H9 (cell line): ENCODE measurements at regions not wholly inside any gene's neighbourhood (a gene's known extent, or its start where the extent isn't known, plus 50 kb on each side); places are given as distances from the start of the nearest gene placed in this dataset.

Source experiments
- DNase-seq: peaks from one replicate; pipeline ENCODE4 v3.0.0-alpha.2; 2017
- H2AFZ ChIP-seq: one replicate; pipeline ENCODE4 v1.6.1; 2013; ENCODE audit warnings: mild to moderate bottlenecking, low read length, control low read depth, moderate library complexity
- H2AK5ac ChIP-seq: 2 replicates; pipeline ENCODE4 v1.6.1; 2013; ENCODE audit warnings: low read length, control low read depth, mixed read lengths; ENCODE audit not compliant: insufficient read length
- H2BK120ac ChIP-seq: one replicate; pipeline ENCODE4 v1.6.1; 2013; ENCODE audit warnings: low read depth, mild to moderate bottlenecking, low read length, control low read depth, inconsistent platforms; ENCODE audit not compliant: poor library complexity, severe bottlenecking
- H2BK12ac ChIP-seq: 2 replicates; pipeline ENCODE4 v1.6.1; 2013; ENCODE audit warnings: low read length, control low read depth, mixed read lengths, low read depth; ENCODE audit not compliant: insufficient read length
- H2BK15ac ChIP-seq: 2 replicates; pipeline ENCODE4 v1.6.1; 2013; ENCODE audit warnings: low read depth, low read length, control low read depth
- H2BK20ac ChIP-seq: one replicate; pipeline ENCODE4 v1.6.1; 2013; ENCODE audit warnings: low read depth, mild to moderate bottlenecking, low read length, control low read depth, inconsistent platforms; ENCODE audit not compliant: poor library complexity, severe bottlenecking
- H2BK5ac ChIP-seq: 2 replicates; pipeline ENCODE4 v1.6.1; 2013; ENCODE audit warnings: low read length, control low read depth, mixed read lengths; ENCODE audit not compliant: insufficient read length
- H3K14ac ChIP-seq: 2 replicates; pipeline ENCODE4 v1.6.1; 2013; ENCODE audit warnings: low read length, control low read depth; ENCODE audit not compliant: insufficient read depth
- H3K18ac ChIP-seq: 2 replicates; pipeline ENCODE4 v1.6.1; 2013; ENCODE audit warnings: low read depth, mild to moderate bottlenecking, mixed read lengths, low read length, control low read depth; ENCODE audit not compliant: insufficient read length
- H3K23ac ChIP-seq: 2 replicates; pipeline ENCODE4 v1.6.1; 2013; ENCODE audit warnings: low read length, control low read depth, mixed read lengths, low read depth; ENCODE audit not compliant: insufficient read length
- H3K23me2 ChIP-seq: 2 replicates; pipeline ENCODE4 v1.6.1; 2013; ENCODE audit warnings: low read depth, mild to moderate bottlenecking, mixed read lengths, low read length, control low read depth; ENCODE audit not compliant: insufficient read length, poor library complexity, severe bottlenecking
- H3K27ac ChIP-seq: 2 replicates; pipeline ENCODE4 v1.5.1; 2013; ENCODE audit warnings: low read length, control low read depth, mixed read lengths, low read depth; ENCODE audit not compliant: insufficient read length
- H3K27me3 ChIP-seq: 2 replicates; pipeline ENCODE4 v1.6.1; 2013; ENCODE audit warnings: low read length, control low read depth, inconsistent platforms; ENCODE audit not compliant: insufficient read depth
- H3K4ac ChIP-seq: 2 replicates; pipeline ENCODE4 v1.6.1; 2013; ENCODE audit warnings: low read depth, mild to moderate bottlenecking, control low read depth, inconsistent platforms, low read length, moderate library complexity
- H3K4me1 ChIP-seq: 2 replicates; pipeline ENCODE4 v1.6.1; 2013; ENCODE audit warnings: low read length, control low read depth, inconsistent platforms; ENCODE audit not compliant: insufficient read depth
- H3K4me2 ChIP-seq: 2 replicates; pipeline ENCODE4 v1.6.1; 2013; ENCODE audit warnings: low read length, control low read depth, mixed read lengths; ENCODE audit not compliant: insufficient read length, insufficient read depth
- H3K56ac ChIP-seq: 2 replicates; pipeline ENCODE4 v1.6.1; 2013; ENCODE audit warnings: low read depth, mild to moderate bottlenecking, mixed read lengths, low read length, control low read depth; ENCODE audit not compliant: insufficient read length
- H3K79me1 ChIP-seq: 2 replicates; pipeline ENCODE4 v1.6.1; 2013; ENCODE audit warnings: low read depth, mild to moderate bottlenecking, moderate library complexity, low read length, control low read depth, inconsistent platforms; ENCODE audit not compliant: insufficient read depth, poor library complexity, severe bottlenecking
- H3K79me2 ChIP-seq: 2 replicates; pipeline ENCODE4 v1.6.1; 2013; ENCODE audit warnings: low read length, control low read depth, inconsistent platforms; ENCODE audit not compliant: insufficient read depth
- H3K9ac ChIP-seq: 2 replicates; pipeline ENCODE4 v1.6.1; 2013; ENCODE audit warnings: low read length, control low read depth, mixed read lengths; ENCODE audit not compliant: insufficient read length; ENCODE audit errors: extremely low read depth
- H3K9me3 ChIP-seq: one replicate; pipeline ENCODE4 v1.6.1; 2013; ENCODE audit warnings: low read depth, low read length, inconsistent platforms; ENCODE audit not compliant: control insufficient read depth
- H3T11ph ChIP-seq: one replicate; pipeline ENCODE4 v1.6.1; 2013; ENCODE audit warnings: mild to moderate bottlenecking, low read length, control low read depth, inconsistent platforms
- H4K20me1 ChIP-seq: one replicate; pipeline ENCODE4 v1.6.1; 2013; ENCODE audit not compliant: control insufficient read depth, insufficient read length, insufficient read depth
- H4K5ac ChIP-seq: 2 replicates; pipeline ENCODE4 v1.6.1; 2013; ENCODE audit warnings: low read depth, mild to moderate bottlenecking, mixed read lengths, low read length, control low read depth; ENCODE audit not compliant: insufficient read length
- H4K8ac ChIP-seq: replicated peaks from 2 replicates; pipeline ENCODE4 v1.6.1; 2013; ENCODE audit warnings: low read length, control low read depth, mixed read lengths, low read depth; ENCODE audit not compliant: insufficient read length
- H4K91ac ChIP-seq: 2 replicates; pipeline ENCODE4 v1.6.1; 2013; ENCODE audit warnings: low read depth, mild to moderate bottlenecking, moderate library complexity, mixed read lengths, low read length, control low read depth; ENCODE audit not compliant: insufficient read length
- H3K27ac Mint-ChIP-seq, 3 experiments: 2 replicates in 2 of 3; 3 replicates in 1 of 3; pipeline ENCODE4 v1.8.0; 2020 to 2021; ENCODE audit warnings: mixed read lengths in 3 of 3, mild to moderate bottlenecking in 1 of 3, moderate library complexity in 1 of 3
- H3K27me3 Mint-ChIP-seq: 2 replicates; pipeline ENCODE4 v1.8.0; 2021; ENCODE audit warnings: low read depth, mild to moderate bottlenecking, moderate library complexity, mixed read lengths
- H3K36me3 Mint-ChIP-seq, 3 experiments: 2 replicates in 2 of 3; 3 replicates in 1 of 3; pipeline ENCODE4 v1.8.0; 2020 to 2021; ENCODE audit warnings: low read depth in 3 of 3, mixed read lengths in 3 of 3; ENCODE audit not compliant: insufficient read depth in 1 of 3
- H3K4me1 Mint-ChIP-seq, 2 experiments: 2 replicates each; pipeline ENCODE4 v1.8.0; 2020; ENCODE audit warnings: mixed read lengths in 2 of 2
- H3K4me3 Mint-ChIP-seq, 2 experiments: 2 replicates in 1 of 2; 3 replicates in 1 of 2; pipeline ENCODE4 v1.8.0; 2020 to 2021; ENCODE audit warnings: mild to moderate bottlenecking in 2 of 2, mixed read lengths in 2 of 2, moderate library complexity in 1 of 2
- H3K9me3 Mint-ChIP-seq, 2 experiments: 2 replicates in 1 of 2; 3 replicates in 1 of 2; pipeline ENCODE4 v1.8.0; 2020; ENCODE audit warnings: mild to moderate bottlenecking in 2 of 2, mixed read lengths in 2 of 2, moderate library complexity in 1 of 2
- WGBS: extraction: QIAGEN DNeasy Blood & Tissue Kit; methylation state at CpG from one replicate; pipeline ENCODE4 v1.1.7; 2013; ENCODE audit warnings: missing lambda C conversion rate, low lambda C conversion rate, mixed read lengths; ENCODE audit not compliant: insufficient read length; ENCODE audit errors: extremely low coverage; 5-methylcytosine and 5-hydroxymethylcytosine counted together
- TF ChIP-seq, protein P1 (sequence below): fragments of 200-600 bp; sonication (generic); conservative IDR thresholded peaks from 3 replicates; pipeline ENCODE4 v1.8.0; 2021; ENCODE audit warnings: antibody characterized with exemption, mild to moderate bottlenecking

DNA sequence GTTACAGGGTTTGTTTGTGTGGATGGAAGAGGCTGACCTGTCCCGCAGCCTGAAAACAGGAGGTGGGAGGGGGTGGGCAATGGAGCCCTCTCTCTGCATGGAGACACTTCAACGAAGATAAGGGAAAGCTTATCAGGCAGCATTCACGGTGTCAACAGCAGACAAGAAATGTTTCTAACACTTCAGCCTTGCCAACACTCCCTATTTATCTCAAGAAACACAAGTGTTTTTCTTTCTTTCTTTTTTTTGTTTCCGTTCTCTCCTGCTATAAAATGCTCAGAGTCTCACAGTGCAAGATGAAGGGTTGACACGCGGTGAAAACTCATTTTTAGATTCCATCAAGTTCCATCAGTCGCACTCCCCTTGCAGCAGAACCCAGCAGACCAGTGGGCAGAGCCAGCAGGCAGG, 594.4 kb downstream of the MATN1 start:
- H2BK5ac ChIP-seq, result no peak overlapping the region
- H3K4ac ChIP-seq, result no peak overlapping the region
- no peak overlapping the region for H3K9ac ChIP-seq
- Mint-ChIP-seq H3K36me3 (no peaks in the 10 kb centered on the region; a peak in 1 of 7 replicates), H3K27ac (no peak overlapping the region), H3K4me1 (peaks cover 0 to 3% of the 10 kb centered on the region in 2 experiments; a peak in 1 of 4 replicates), H3K4me3 (no peak overlapping the region), H3K27me3 (peaks cover 7% of the 10 kb centered on the region; the same call in 1 of the 2 replicates), H3K9me3 (no peaks in the 10 kb centered on the region; a peak in 1 of 5 replicates)
- H3K27ac ChIP-seq, result no peak overlapping the region
- H3K23me2 ChIP-seq, result no peaks in the 10 kb centered on the region
- no peak overlapping the region for H3K18ac ChIP-seq
- no peak overlapping the region for H3K14ac ChIP-seq
- H2BK20ac ChIP-seq, result no peak overlapping the region
- H3T11ph ChIP-seq, result no peak overlapping the region
- no peak overlapping the region for H3K56ac ChIP-seq
- H4K5ac ChIP-seq, result no peak overlapping the region
- H3K4me1 ChIP-seq, result no peaks in the 10 kb centered on the region
- no peak overlapping the region for H2AK5ac ChIP-seq
- no peaks in the 10 kb centered on the region for H4K20me1 ChIP-seq
- no peak overlapping the region for H3K23ac ChIP-seq
- no CpG with 5 or more reads among the region's 7 CpGs for WGBS
- TF ChIP-seq, protein P1, sequence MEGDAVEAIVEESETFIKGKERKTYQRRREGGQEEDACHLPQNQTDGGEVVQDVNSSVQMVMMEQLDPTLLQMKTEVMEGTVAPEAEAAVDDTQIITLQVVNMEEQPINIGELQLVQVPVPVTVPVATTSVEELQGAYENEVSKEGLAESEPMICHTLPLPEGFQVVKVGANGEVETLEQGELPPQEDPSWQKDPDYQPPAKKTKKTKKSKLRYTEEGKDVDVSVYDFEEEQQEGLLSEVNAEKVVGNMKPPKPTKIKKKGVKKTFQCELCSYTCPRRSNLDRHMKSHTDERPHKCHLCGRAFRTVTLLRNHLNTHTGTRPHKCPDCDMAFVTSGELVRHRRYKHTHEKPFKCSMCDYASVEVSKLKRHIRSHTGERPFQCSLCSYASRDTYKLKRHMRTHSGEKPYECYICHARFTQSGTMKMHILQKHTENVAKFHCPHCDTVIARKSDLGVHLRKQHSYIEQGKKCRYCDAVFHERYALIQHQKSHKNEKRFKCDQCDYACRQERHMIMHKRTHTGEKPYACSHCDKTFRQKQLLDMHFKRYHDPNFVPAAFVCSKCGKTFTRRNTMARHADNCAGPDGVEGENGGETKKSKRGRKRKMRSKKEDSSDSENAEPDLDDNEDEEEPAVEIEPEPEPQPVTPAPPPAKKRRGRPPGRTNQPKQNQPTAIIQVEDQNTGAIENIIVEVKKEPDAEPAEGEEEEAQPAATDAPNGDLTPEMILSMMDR, result no peak
- no peak for DNase-seq
- H2BK15ac ChIP-seq, result no peak overlapping the region
- H4K91ac ChIP-seq, result no peak overlapping the region
- H2BK120ac ChIP-seq, result no peak overlapping the region
- H2AFZ ChIP-seq, result no peak overlapping the region
- H2BK12ac ChIP-seq, result no peak overlapping the region
- H3K79me1 ChIP-seq, result no peaks in the 10 kb centered on the region
- no peaks in the 10 kb centered on the region for H3K79me2 ChIP-seq
- no peaks in the 10 kb centered on the region for H3K9me3 ChIP-seq
- no peak overlapping the region for H3K4me2 ChIP-seq
- H4K8ac ChIP-seq, result no peak overlapping the region
- H3K27me3 ChIP-seq, result no peaks in the 10 kb centered on the region
